ENCODE measurements at regions not wholly inside any gene's neighbourhood (a gene's known extent, or its start where the extent isn't known, plus 50 kb on each side); places are given as distances from the start of the nearest gene placed in this dataset.

- TF ChIP-seq CTCF (IDR thresholded peaks at IDR 0.05; ENCODE audit: control extremely low read depth, extremely low read depth, low read depth, missing control alignments) = no peak
- ChIA-PET POLR2A (no interaction called here), CTCF (no interaction called here)
- DNase-seq (ENCODE audit: extremely low spot score) = no peak
Observed at GRCh38 chr20:22797103-22797502, 212.7 kb upstream of the FOXA2 start.

- ChIA-PET POLR2A (no interaction called here), CTCF (no interaction called here)
- TF ChIP-seq CTCF (IDR thresholded peaks at IDR 0.05; ENCODE audit: control extremely low read depth, extremely low read depth, low read depth, missing control alignments) = no peak
- no peak for DNase-seq (ENCODE audit: extremely low spot score)
Observed at GRCh38 chr20:22799687-22800086, 215.3 kb upstream of the FOXA2 start.

DNA sequence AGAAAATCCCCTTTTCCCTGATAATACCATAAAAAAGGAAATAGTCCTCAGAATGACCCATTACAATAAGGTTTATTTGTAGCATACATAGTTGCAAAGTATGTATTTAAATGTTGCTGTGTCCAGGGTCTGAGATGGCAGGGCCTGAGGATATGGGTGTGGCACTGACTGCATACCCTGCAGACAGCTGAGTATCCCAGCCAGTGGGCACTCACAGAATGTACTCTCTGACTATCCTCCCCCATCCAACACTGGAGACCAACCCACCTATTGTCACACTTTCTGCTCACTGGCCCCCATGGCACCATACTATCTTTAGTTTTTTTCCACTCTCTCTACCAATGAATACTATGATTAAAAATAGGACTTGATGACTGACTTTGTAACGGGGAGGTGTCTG, 215.8 kb upstream of the FOXA2 start:
- CTCF ChIA-PET = no interaction called here
- POLR2A ChIA-PET = no interaction called here
- no peak for DNase-seq (ENCODE audit: extremely low spot score)
- TF ChIP-seq CTCF (IDR thresholded peaks at IDR 0.05; ENCODE audit: control extremely low read depth, extremely low read depth, low read depth, missing control alignments) = no peak

DNA sequence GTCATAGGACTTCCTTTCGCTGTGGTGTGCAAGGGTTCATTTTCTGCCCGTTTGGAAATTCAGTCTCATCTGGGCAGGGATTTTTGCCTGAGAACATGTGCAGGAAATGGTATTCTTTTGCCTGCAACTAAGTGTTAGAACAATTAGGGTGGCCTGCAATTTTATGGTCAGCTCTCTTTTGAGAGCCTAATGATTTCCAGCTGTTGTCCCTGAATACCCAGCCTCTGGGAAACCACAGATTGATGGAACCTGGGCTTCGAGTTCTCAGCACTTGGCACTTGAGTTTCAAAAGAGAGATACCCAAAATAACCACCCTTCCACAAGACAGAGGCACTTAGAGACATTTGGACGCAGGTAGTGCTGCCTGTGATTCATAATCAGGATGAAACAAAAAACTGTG, 217.2 kb upstream of the FOXA2 start:
- ChIA-PET CTCF (interaction anchor here (1.1 to 1.2 kb wide), 2 partner anchors 13 to 21 kb away, joined by 3 read pairs; no protein-coding TSS in a partner anchor), POLR2A (no interaction called here)
- TF ChIP-seq CTCF (IDR thresholded peaks at IDR 0.05; ENCODE audit: control extremely low read depth, extremely low read depth, low read depth, missing control alignments) = no peak
- DNase-seq (ENCODE audit: extremely low spot score) = no peak

DNA sequence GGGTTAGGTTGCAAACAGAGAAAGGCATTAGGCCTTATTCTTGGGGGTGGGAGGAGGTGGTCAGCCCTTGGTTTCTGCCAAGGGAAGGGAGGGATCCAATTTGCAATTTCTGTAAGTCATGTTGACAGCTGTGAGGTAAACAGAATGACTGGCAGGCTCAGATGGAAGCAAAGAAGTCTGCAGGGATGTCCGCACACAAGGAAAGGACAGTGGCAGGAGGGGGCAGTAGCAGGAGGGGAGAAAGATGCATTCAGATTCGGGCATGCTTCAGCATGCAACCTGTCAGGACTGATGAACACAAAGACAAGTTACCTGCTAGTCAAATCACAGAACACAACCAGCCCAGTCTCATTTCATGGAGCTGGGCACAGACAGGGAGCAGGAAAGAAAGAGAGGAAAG, 217.9 kb upstream of the FOXA2 start:
- no peak for TF ChIP-seq CTCF (IDR thresholded peaks at IDR 0.05; ENCODE audit: control extremely low read depth, extremely low read depth, low read depth, missing control alignments)
- no peak for DNase-seq (ENCODE audit: extremely low spot score)
- ChIA-PET POLR2A (no interaction called here), CTCF (interaction anchor here (1.1 to 1.5 kb wide), 3 partner anchors 9 to 21 kb away, joined by 3 read pairs; no protein-coding TSS in a partner anchor)

DNA sequence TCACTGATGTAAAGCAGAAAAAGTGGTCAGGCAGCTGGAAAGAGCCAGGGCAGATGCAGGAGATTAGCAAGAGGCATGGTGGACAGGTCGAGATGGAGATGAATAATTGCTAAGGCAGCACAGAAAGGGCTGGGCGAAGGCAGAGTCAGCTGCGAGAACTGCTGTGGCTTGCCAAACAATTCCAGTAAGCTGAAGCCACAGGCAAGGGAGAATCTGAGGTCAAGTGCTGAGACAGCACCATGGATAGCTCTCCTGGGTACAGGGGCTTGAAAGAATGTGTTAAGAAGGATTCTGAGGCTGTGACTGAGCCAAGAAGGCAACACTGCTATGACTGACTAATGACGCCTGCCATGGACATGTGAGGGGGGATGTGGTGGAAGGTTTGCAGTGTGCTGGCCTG, 220.8 kb upstream of the FOXA2 start:
- CTCF ChIA-PET = no interaction called here
- no peak for TF ChIP-seq CTCF (IDR thresholded peaks at IDR 0.05; ENCODE audit: control extremely low read depth, extremely low read depth, low read depth, missing control alignments)
- POLR2A ChIA-PET = no interaction called here
- no peak for DNase-seq (ENCODE audit: extremely low spot score)

- ChIA-PET POLR2A (no interaction called here), CTCF (interaction anchor here (0.7 kb wide), 1 partner anchor 9 kb away, joined by 3 read pairs; no protein-coding TSS in a partner anchor)
- TF ChIP-seq CTCF (IDR thresholded peaks at IDR 0.05; ENCODE audit: control extremely low read depth, extremely low read depth, low read depth, missing control alignments) = no peak
- DNase-seq (ENCODE audit: extremely low spot score) = no peak
Observed at GRCh38 chr20:22805996-22806395, 221.6 kb upstream of the FOXA2 start.

Measured in GM10248 (cell line).